NCI-H345 (cell line): ENCODE measurements at regions not wholly inside any gene's neighbourhood (a gene's known extent, or its start where the extent isn't known, plus 50 kb on each side); places are given as distances from the start of the nearest gene placed in this dataset.

Experiments used
- DNase-seq: peaks from one replicate; lab custom pipeline; 2025; lab: John Stamatoyannopoulos, UW

DNA sequence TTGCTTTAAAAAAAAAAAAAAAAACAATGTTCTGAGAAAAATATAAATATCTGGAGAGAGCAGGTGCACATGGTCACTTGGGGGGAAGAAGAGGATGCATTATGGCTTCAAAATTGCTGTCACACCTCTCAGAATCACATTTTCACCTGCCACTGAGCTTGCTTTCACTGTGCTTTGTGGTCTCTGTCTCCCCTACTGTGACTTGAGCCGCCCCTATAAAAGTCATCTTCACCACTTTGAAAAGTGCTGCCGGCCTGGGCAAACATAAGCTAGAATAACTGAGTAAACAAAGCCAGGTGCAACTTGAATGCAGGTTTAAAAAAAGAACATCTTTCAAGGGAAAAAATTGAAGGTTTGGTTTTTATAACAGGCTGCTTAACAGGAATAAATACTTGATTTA lies 368.1 kb upstream of the GRIA1 start:
- DNase-seq = peak; percentile 98

DNA sequence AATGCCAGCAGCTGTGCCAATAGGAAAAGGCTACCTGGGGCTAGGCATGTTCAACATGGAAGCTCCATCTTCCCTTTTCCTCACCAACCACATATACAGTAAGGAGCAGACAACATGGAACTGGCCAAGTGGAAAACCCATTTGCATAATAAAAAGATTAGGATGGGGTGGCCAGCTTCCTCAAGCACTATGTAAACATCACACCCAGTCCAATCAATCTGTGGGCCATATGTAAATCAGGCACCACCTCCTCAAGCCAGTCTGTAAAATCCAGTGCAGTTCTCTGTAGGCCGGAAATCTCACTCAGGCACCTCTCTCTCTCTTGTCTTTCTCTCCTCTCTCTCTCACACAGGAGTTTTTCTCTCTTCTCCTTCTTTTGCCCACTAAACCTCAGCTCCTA lies 360.2 kb upstream of the GRIA1 start:
- peak; percentile 54 for DNase-seq

DNA sequence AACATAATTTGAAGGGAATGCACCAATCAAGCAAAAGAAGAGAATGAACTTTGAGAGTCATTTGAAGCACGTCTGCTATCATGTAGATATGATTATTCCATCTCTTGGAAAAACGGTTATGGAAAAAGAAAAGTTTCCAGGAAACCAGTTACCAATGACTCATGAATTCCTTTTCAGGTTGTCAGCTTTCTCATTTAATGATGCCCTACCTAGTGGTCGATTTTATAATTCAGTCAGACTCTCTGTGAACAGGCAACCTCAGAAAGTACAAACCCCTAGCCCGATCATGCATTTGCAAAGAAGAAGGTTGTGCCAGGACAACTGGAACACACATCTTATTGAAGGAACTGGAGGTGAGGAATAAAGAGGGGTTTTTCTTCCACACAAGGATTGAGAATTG lies 355.1 kb upstream of the GRIA1 start:
- DNase-seq = no peak

DNA sequence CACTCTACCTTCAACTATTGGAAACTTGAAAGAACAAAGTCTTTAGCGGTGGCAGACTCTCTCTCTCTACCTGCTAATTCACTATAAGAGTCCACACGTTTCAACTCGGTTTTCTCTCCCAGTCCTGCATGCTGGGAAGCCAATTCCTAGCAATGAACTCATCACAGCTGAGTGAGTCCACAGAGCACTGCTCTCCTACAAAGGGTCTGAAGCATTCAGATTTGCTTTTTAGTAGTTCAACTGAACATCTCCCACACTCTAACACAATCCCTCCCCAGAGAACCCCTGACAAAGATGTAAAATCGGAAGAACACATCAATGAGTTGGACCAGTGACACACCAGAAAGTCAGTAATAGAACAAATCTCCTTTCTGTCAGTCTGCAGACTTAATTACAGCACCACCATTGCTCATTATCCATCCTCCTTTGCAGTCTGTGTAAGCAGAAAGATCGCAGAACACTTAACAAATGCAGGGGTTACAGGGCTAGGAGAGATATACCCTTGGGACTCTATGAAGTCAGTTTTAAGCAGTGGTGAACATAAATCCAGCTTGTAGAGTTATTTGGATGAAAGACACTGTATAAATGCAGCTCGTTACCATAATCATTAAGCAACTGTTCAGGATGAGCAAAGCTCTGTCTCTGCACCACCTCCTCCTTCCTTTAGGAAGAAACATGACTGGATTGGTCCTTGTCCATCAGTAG lies 353.4 kb upstream of the GRIA1 start:
- no peak for DNase-seq

DNA sequence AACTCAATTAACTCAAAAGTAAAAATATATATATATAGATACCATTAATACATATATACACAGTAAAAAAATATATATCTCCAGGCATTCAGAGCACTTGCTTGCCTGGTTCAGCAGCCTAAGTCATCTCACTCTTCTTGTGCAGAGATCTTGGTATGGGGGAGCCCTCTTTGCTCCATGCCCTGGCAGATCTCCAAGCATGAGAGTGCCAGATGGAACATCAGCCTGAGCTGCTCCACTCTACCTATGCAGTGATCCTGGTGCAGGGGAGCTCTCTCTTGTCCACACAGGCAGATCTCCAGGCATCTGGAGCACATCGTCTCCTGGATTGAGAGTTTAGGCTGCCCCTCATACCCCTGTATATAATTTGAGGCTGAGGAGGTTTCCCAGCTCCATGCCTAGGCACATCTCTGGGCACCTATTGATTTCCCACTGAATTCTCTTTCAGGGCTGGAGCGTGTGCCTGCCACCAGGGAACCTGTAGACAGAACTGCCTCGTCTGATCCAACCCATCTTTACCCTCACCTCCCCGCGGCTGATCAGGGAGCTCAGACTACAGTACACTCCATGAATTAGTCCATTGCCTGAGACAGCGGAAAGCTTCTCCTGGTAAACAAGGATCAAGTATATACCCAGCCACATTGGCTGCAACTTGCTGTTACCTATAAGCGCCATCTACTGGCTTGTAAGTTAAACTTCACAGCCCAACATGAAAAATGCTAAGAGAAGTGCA lies 342.4 kb upstream of the GRIA1 start:
- peak; percentile 32 for DNase-seq

DNA sequence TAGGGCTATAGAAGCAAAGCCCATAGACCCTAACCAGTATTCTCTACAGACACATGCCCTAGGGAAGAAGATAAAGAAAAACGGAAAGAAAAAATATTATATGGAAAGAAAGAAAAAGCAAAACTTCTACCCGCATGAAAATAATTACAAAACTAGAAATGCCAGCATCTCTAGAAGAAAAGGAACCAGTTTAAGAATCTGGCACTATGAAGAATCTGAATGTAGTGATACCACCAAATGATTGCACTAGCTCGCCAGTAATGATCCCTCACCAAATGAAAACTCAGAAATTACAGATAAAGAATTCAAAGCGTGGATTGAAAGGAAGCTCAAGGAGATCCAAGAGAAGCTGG lies 341.9 kb upstream of the GRIA1 start:
- no peak for DNase-seq

DNA sequence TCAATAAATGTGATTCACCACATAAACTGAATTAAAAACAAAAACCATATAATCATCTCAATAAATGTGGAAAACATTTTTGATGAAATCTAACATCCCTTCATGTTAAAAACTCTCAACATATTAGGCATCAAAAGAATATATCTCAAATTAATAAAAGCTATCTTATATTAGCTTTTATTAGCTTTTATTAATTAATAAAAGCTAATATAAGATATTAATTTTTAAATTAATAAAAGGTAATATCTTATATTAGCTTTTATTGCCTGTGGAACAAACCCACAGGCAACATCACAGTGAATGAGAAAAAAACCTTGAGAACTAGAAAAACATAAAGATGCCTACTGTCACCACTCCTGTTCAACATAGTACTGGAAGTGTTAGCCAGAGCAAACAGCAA lies 338.9 kb upstream of the GRIA1 start:
- no peak for DNase-seq

DNA sequence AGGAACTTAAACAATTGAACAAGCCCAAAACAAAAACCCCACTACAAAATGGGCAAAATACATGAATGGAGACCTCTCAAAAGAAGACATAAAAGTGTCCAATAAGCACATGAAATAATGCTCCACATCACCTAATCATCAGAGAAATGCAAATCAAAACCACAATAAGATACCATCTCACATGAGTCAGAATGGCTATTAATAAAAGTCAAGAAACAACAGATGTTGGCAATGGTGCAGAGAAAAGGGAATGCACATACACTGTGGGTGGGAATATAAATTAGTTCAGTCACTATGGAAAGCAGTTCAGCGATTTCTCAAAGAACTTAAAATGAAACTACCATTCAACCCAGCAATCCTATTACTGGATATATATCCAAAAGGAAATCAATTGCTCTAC lies 337.4 kb upstream of the GRIA1 start:
- DNase-seq = no peak

DNA sequence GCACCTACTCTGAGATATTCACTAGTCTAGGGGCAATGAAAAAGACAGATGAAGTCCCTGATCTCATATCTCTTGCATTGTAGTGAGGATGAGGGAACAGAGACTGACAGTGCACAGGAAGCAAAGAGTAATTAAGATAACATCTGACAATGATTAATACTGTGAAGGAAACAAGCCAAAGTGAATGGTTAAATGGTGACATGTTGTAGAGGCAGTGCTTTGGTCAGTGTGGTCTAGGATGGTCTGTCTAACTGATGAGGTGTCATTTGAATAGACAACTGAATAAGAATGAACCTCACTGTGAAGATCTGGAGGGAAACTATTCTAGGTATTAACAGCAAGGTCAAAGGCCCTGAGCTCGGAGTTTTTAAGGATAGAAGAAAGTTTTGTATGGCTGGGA lies 333.3 kb upstream of the GRIA1 start:
- no peak for DNase-seq

DNA sequence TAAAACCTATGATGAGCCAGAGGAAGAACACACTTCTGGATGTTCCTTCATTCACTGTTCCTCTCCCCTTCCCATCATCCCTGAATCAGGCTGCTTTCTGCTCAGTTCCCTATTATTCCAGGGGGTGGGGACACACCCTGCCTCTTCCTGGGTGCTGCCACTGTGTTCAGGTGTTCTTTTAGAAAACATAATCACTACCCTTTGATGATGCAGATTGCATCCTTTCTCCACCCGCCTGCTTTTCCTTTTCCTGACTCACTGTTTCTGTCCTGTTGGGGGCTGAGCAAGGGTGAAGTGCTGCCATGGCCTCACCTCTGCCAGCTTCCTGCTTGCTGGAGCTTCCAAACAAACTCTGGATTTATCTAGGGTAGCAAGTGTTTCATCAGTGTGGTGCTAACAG lies 331.9 kb upstream of the GRIA1 start:
- DNase-seq = no peak

DNA sequence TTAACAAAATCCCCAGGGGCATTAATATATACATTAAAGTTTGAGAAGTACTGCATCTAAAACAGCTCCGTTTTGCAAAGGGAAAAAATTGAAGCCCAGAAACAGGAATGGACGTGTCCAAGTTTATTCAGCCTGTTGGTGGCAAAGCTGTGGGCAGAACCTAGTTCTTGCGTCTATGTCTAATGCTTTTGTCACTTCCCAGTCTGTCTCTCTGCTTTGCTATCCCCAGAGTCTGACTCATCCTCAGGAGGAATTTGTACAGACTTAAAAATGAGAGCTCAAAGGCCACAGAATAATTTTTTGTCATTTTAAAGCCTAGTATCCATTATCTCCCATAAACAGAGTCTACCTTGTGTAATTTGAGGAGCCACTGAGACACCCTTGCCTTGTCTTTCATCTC lies 330.9 kb upstream of the GRIA1 start:
- DNase-seq = peak; percentile 33

DNA sequence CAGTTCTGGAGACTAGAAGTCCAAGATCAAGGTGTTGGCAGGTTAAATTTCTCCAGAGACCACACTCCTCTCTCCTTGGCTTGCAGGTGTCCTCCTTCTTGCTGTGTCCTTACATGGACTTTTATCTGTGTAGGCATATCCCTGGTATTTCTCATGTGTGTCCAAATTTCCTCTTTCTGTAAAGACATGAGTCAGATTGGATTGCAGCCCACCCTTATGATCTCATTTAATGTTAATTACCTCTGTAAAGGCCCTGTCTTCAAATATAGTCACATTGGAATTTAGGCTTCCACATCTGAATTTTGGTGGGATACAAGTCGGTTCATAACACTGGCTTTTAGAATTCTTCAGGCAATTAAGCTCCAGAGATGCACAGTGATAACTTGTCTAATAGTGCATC lies 322.2 kb upstream of the GRIA1 start:
- DNase-seq = no peak

DNA sequence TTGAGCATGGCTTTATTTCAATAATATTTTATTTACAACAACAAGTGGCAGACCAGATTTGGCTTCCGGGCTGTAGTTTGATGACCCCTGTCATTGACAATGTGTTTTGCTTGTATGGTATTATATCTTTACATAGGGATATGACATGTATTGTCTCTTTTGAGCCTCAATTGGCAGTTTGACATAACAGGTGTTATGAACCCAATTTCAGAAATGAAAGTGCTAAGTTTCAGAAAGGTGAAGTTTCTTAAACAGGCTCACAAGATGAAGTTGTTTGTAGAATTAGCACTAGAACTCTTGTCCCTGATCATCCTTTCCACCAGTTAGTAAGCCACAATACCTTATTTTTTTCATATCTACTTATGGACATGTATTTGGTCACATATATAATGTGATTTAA lies 303.0 kb upstream of the GRIA1 start:
- DNase-seq = no peak

DNA sequence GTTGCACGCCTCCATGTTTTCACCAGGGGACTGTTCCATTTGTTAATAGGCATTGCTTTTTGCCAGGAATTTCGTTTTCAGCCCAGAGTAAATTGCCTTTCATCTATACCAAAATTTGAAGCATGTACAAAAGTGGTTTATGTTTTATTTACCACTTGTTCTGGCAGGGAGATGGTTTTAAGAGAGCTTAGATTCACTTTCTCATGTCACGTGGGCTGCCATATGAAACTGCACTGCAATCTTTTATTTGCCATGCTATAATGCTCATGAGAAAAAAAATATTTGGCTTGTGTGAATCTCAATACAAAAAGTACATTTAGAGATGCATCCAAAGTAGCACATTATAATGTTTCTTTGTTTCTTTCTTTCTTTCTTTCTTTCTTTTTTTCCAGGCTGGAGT lies 284.1 kb upstream of the GRIA1 start:
- DNase-seq = no peak

DNA sequence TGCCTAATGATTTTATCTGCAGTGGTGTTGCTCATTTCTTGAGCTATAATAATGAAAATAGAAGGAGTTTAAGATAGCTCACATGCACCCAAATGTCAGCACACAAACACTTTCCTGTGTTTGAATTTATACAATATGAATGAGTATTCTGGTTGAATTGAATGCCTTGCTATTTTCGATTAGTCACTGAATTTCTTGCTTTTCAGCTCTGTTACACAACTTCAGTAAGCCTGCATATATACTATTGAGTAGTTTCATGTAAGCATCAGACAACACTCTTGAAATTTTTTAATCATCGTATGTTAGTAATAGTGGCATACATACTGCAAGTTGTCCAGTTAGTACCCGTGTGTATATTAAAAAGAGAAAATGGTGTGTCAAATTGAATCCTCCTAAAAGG lies 281.5 kb upstream of the GRIA1 start:
- DNase-seq = no peak

DNA sequence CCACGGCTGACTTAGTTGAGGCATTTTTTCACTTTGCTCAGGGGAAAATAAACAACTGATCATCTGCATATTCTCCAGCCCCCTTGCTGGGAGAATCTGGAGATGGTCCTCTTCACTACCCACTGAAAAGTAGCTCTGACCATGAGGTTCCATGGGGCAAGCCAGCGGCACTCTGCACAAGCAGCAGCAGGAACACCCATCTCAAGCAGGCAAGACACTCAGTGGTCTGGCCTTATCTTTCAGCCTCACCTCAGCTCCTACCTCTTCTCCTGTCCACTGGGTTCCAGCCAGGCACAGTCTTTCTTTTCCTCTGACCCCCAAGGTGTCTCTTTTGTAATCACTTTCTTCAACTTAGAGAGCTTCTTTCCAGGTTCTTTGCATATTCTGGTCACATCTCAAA lies 280.8 kb upstream of the GRIA1 start:
- no peak for DNase-seq

DNA sequence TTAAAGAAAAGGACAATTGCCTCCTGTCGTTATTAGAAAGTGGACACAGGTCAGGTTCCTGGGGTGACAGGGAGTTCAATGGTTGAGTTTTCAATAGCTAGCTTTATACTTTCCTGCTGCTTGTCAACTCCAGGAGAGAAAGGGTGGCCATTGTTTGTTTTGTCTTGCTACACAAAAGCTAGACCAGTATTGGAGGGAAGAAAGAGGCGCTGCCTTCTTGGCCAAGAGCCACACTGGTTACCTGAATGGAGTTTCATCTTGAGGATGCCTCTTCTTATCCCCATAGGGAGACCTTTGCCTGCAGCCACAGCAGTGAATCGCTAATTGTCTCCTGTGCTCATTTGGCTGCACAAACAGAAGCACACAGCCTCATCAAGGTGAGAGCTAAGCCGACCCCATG lies 279.4 kb upstream of the GRIA1 start:
- no peak for DNase-seq

DNA sequence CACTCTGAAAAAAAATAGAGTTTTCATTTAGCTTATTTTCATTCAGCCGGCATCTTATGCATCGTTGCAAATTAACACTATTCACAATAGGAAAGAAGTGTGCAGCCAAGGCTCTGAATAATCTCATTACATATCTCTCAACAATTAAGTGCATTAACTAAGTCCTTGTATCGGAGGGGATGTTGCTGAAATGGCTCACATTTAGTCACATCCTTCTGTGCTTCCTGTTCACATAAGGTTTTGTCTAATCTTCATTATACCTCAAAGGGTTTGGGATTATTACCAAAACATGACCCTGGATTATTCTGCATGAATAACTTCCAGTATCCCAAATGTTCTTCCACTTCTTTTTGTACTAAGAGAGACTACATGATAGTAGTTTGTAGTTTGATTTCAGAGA lies 278.0 kb upstream of the GRIA1 start:
- no peak for DNase-seq

DNA sequence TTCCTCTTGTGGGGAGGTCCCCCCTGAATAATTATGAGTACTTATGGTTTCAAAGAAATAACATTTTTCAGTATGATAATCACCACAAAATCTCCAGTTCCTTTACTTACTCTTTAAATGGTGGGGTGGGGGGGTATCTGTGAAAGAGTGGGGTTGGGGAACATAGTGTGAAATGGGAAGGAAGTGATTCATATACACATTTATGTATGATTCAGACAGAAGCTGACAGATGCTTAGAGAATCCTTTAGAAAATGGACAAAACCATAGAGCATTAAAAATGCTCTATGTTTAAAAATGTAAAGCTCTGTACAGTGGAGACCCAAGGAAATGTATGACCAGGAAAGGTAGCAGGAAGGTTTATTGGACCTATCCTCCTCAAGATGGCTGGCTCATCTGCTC lies 267.5 kb upstream of the GRIA1 start:
- DNase-seq = no peak

DNA sequence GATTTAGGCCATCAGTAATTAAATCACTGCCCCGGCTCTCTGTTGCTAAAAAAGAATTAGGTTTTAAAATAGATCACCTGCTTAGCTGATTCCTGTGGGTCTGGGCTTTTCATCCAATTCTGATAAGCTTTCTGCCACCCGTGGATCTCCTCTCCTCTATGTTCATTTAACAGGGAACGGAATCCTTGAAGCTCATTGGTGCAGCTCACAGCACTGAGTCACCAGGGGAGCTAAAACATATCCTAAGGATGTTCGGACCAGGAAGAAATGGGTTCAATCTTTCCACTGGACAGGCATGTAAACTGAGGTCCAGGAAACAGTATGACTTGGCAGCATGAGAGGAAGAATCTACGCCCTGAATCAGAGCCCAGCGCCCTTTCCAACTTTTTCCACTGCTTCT lies 267.1 kb upstream of the GRIA1 start:
- no peak for DNase-seq

DNA sequence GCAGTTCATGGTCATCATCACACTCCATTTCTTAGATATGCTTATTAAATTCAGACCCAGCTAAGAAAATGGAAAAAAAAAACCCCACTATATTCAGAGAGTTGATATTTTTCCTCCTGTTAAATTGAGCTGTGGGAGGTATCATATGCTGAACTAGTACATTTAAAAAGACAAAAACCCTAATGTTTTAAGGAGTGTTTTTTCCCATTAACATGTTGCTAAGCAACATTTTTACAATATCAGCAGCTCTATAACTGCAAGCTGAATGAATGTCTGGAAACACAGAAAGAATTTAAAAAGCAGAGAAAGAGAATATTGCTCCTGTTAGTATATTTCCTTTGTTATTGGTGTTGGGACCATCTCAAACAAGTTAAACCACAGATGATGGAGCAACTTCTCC lies 265.8 kb upstream of the GRIA1 start:
- no peak for DNase-seq

DNA sequence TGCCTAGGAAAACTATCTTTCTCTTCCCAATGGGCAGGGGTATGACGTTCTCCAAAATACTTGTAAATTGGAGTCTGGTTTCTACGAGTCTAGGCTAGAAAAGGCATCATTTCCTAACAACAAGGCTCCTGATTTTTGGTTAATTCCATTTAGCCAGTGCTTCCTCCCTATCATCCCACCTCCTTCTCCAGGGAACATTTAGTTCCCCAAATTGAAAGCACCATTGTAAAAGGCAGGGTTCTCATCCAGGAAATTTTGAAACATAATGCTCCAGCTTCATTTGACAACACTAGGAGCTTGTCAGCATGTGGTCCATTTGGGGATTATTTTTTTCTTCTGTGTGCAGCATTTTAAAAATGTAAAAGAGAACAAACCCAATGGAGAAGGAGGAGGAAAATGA lies 256.5 kb upstream of the GRIA1 start:
- no peak for DNase-seq

DNA sequence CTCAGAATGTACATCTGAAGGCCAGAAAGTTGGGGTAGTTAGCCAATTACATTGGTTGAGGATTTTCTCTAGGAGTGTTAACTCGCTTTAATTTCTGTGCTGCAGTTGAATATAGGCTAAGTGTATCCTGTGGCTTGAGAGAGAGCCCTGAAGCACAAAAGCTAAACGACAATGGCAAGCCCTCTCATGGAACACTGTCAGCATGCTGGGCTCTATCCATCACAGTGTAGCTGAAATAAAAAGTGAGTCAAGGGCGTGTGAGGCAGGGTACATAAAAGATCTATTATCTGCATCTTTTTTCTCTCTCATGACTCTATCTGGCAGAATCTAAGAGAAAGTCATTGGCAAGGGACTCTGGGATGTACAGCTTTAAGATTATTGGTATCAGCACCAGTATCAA lies 254.2 kb upstream of the GRIA1 start:
- DNase-seq = peak; percentile 44

DNA sequence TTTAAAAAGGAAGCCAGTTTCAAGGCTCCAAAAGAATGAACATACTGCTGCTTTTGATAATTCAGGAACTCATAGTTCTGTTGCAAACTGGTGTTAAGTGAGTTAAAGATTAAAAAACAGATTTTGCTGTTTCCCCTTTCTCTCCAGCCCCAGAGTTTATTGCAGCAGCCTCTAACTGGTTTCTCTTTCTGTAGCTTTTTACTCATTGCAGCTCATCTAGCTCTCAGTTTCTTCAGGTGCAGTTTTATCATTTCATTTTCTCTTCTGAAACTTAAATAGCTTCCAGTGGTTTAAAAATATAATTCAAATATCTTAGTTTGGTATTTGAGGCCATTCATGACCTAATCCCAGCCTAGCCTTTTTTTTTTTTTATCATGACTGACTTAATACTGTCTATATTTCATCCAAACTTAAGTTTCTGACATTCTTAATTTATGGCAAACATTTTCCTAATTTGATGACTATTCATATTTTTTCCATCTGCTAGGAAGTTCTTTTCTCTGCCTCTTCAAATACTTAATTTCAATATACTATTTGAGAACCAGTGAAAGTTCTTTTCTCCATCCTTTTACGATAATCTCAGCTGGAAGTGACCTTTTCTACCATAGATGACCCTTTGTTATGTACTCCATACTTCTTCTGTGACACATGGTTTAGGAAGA lies 252.7 kb upstream of the GRIA1 start:
- no peak for DNase-seq
